SK-N-SH (cell line): ENCODE measurements at regions not wholly inside any gene's neighbourhood (a gene's known extent, or its start where the extent isn't known, plus 50 kb on each side); places are given as distances from the start of the nearest gene placed in this dataset.

Experiments
- CTCF ChIA-PET: fragments of 300-600, 350-600 bp; formaldehyde crosslinking; extraction: SDS; loops from one replicate; lab custom pipeline; 2021; lab: Yijun Ruan, JAX
- POLR2A ChIA-PET: fragments of 350-600 bp; sonication (Branson Sonifier 250); formaldehyde crosslinking; extraction: SDS; loops from one replicate; lab custom pipeline; 2020; ENCODE audit warnings: antibody characterized with exemption, inconsistent platforms; lab: Yijun Ruan, JAX
- DNase-seq: peaks from one replicate; pipeline ENCODE4 v3.0.0; 2012
- H2AFZ ChIP-seq: fragments of 200-600 bp; sonication (generic); 2 replicates; pipeline ENCODE4 v1.8.1; 2016; ENCODE audit warnings: antibody characterized with exemption, mild to moderate bottlenecking, low read depth
- H3F3A ChIP-seq: fragments of 200-600 bp; sonication (generic); replicated peaks from 2 replicates; pipeline ENCODE3; 2016; ENCODE audit warnings: antibody characterized with exemption, mild to moderate bottlenecking; ENCODE audit not compliant: insufficient read depth
- H3K27ac ChIP-seq, 2 experiments: fragments of 200-500 bp in 1 of 2; fragments of 200-600 bp in 1 of 2; sonication (Bioruptor generic) in 1 of 2; sonication (generic), shearing (Covaris generic) in 1 of 2; 2 replicates each; pipeline versions ENCODE4 v1.5.1 to v1.6.1; 2014 to 2016; ENCODE audit warnings: low read depth in 2 of 2, inconsistent platforms in 1 of 2, low read length in 1 of 2, mild to moderate bottlenecking in 1 of 2, mixed read lengths in 1 of 2
- H3K27me3 ChIP-seq: fragments of 200-600 bp; sonication (generic), shearing (Covaris generic); 2 replicates; pipeline ENCODE4 v1.6.1; 2016; ENCODE audit warnings: mixed run types; ENCODE audit not compliant: insufficient read depth
- H3K36me3 ChIP-seq, 2 experiments: fragments of 200-500 bp in 1 of 2; fragments of 200-600 bp in 1 of 2; sonication (Bioruptor generic) in 1 of 2; sonication (generic) in 1 of 2; replicated peaks in 1 of 2; 2 replicates each; pipeline versions ENCODE3 to v1.5.1; 2014 to 2016; ENCODE audit warnings: low read length in 1 of 2, mild to moderate bottlenecking in 1 of 2; ENCODE audit not compliant: insufficient read depth in 2 of 2, control insufficient read depth in 1 of 2
- H3K4me1 ChIP-seq, 2 experiments: fragments of 200-500 bp in 1 of 2; fragments of 200-600 bp in 1 of 2; sonication (Bioruptor generic) in 1 of 2; sonication (generic), shearing (Covaris generic) in 1 of 2; 2 replicates each; pipeline versions ENCODE4 v1.5.1 to v1.6.1; 2014 to 2016; ENCODE audit warnings: low read depth in 1 of 2, low read length in 1 of 2, mixed run types in 1 of 2; ENCODE audit not compliant: insufficient read depth in 2 of 2, control insufficient read depth in 1 of 2
- H3K4me2 ChIP-seq: fragments of 200-600 bp; sonication (generic), shearing (Covaris generic); 2 replicates; pipeline ENCODE4 v1.6.1; 2017; ENCODE audit warnings: mixed run types
- H3K4me3 ChIP-seq, 2 experiments: fragments of 200-500 bp in 1 of 2; fragments of 200-600 bp in 1 of 2; sonication (Bioruptor generic) in 1 of 2; sonication (generic), shearing (Covaris generic) in 1 of 2; 2 replicates each; pipeline versions ENCODE4 v1.5.1 to v1.8.1; 2014 to 2016; ENCODE audit warnings: low read depth in 2 of 2, inconsistent platforms in 1 of 2, low read length in 1 of 2, mild to moderate bottlenecking in 1 of 2, mixed read lengths in 1 of 2, moderate library complexity in 1 of 2
- H3K79me2 ChIP-seq: fragments of 200-600 bp; sonication (generic); 2 replicates; pipeline ENCODE4 v1.8.1; 2017; ENCODE audit warnings: mild to moderate bottlenecking; ENCODE audit not compliant: insufficient read depth
- H3K9ac ChIP-seq: fragments of 200-600 bp; sonication (generic); 2 replicates; pipeline ENCODE4 v1.6.1; 2017; ENCODE audit warnings: mixed run types
- H3K9me2 ChIP-seq: fragments of 200-600 bp; sonication (generic); 2 replicates; pipeline ENCODE4 v1.6.1; 2017; ENCODE audit warnings: mixed run types
- H3K9me3 ChIP-seq: fragments of 200-600 bp; sonication (generic); 2 replicates; pipeline ENCODE4 v1.6.1; 2017; ENCODE audit warnings: mixed run types, mild to moderate bottlenecking, moderate library complexity
- H4K20me1 ChIP-seq: fragments of 200-600 bp; sonication (generic); 2 replicates; pipeline ENCODE4 v1.6.1; 2017; ENCODE audit warnings: mild to moderate bottlenecking, mixed run types; ENCODE audit not compliant: insufficient read depth
- CHD2 ChIP-seq: fragments of 150-350 bp; IDR thresholded peaks from 2 replicates; pipeline ENCODE4 v1.6.1; 2018; ENCODE audit warnings: low read length; ENCODE audit not compliant: partially characterized antibody
- ELF1 ChIP-seq: IDR thresholded peaks from 2 replicates; pipeline ENCODE4 v1.4.0; 2012
- EZH2phosphoT487 ChIP-seq: fragments of 200-600 bp; sonication (generic); IDR thresholded peaks from 2 replicates; pipeline ENCODE4 v1.6.1; 2017; ENCODE audit warnings: low read depth, mixed run types, mild to moderate bottlenecking, antibody characterized with exemption, moderate library complexity, borderline replicate concordance
- FOXJ3 ChIP-seq: sonication (generic); formaldehyde crosslinking; IDR thresholded peaks from 2 replicates; pipeline ENCODE4 v1.5.1; 2020; ENCODE audit warnings: mild to moderate bottlenecking, missing genetic modification reagents
- FOXM1 ChIP-seq: IDR thresholded peaks from 2 replicates; pipeline ENCODE4 v1.4.0; 2012; ENCODE audit warnings: low read depth, mild to moderate bottlenecking
- GATA2 ChIP-seq: sonication (generic); formaldehyde crosslinking; IDR thresholded peaks from 2 replicates; pipeline ENCODE4 v1.5.0; 2020; ENCODE audit warnings: mild to moderate bottlenecking, missing genetic modification reagents
- IRF3 ChIP-seq: fragments of 150-350 bp; IDR thresholded peaks from 2 replicates; pipeline ENCODE4 v1.6.1; 2016; ENCODE audit warnings: mild to moderate bottlenecking, low read depth, low read length
- MAX ChIP-seq: IDR thresholded peaks from 2 replicates; pipeline ENCODE4 v1.4.0; 2012; ENCODE audit warnings: low read depth
- MEF2A ChIP-seq: IDR thresholded peaks from 2 replicates; pipeline ENCODE4 v1.4.0; 2012; ENCODE audit warnings: low read depth, borderline replicate concordance
- NRF1 ChIP-seq: IDR thresholded peaks from 2 replicates; pipeline ENCODE4 v1.6.1; 2012; ENCODE audit warnings: low read depth, mild to moderate bottlenecking, low read length
- PBX3 ChIP-seq: IDR thresholded peaks from 2 replicates; pipeline ENCODE4; 2012
- POLR2AphosphoS5 ChIP-seq: IDR thresholded peaks from 2 replicates; pipeline ENCODE4 v1.6.1; 2012; ENCODE audit warnings: low read depth, low read length
- RAD21 ChIP-seq: IDR thresholded peaks from 2 replicates; pipeline ENCODE4 v1.6.1; 2012; ENCODE audit warnings: mild to moderate bottlenecking, low read length
- RCOR1 ChIP-seq: fragments of 150-350 bp; IDR thresholded peaks from 2 replicates; pipeline ENCODE4 v1.6.1; 2017; ENCODE audit warnings: antibody characterized with exemption, low read length
- REST ChIP-seq: IDR thresholded peaks from 2 replicates; pipeline ENCODE4 v1.6.1; 2012; ENCODE audit warnings: mild to moderate bottlenecking, low read depth, low read length, moderate library complexity
- RFX5 ChIP-seq: IDR thresholded peaks from 2 replicates; pipeline ENCODE4 v1.6.1; 2012; ENCODE audit warnings: mild to moderate bottlenecking, improper control_type of control experiment, low read length
- SIN3A ChIP-seq: IDR thresholded peaks from 2 replicates; pipeline ENCODE4 v1.6.1; 2012; ENCODE audit warnings: low read depth, mild to moderate bottlenecking, low read length, moderate library complexity, borderline replicate concordance
- SMC3 ChIP-seq: IDR thresholded peaks from 2 replicates; pipeline ENCODE4 v1.6.1; 2012; ENCODE audit warnings: low read depth, low read length, improper control_type of control experiment
- TAF1 ChIP-seq: IDR thresholded peaks from 2 replicates; pipeline ENCODE4 v1.6.1; 2012; ENCODE audit warnings: low read depth, mild to moderate bottlenecking, low read length, moderate library complexity, borderline replicate concordance
- USF2 ChIP-seq: fragments of 150-350 bp; IDR thresholded peaks from 2 replicates; pipeline ENCODE4 v1.6.1; 2017; ENCODE audit warnings: antibody characterized with exemption, low read length, low read depth, borderline replicate concordance
- WGBS: methylation state at CpG from one replicate; pipeline ENCODE4 v1.1.6; 2017; ENCODE audit warnings: low lambda C conversion rate; 5-methylcytosine and 5-hydroxymethylcytosine counted together

- no peaks in the 10 kb centered on the region for H3K9me2 ChIP-seq
- TF ChIP-seq FOXJ3 (CRISPR knock-in tag) (no peak), IRF3 (no peak), ELF1 (no peak), NRF1 (no peak), SIN3A (no peak), EZH2phosphoT487 (no peak), RFX5 (no peak), MEF2A (no peak), SMC3 (no peak), RAD21 (no peak), REST (no peak), GATA2 (CRISPR knock-in tag) (no peak), PBX3 (no peak), FOXM1 (no peak), MAX (no peak), POLR2AphosphoS5 (no peak), CHD2 (no peak), USF2 (no peak), RCOR1 (no peak), TAF1 (no peak)
- H3K27ac ChIP-seq = no peak overlapping the region
- H4K20me1 ChIP-seq = no peaks in the 10 kb centered on the region
- no peak overlapping the region for H2AFZ ChIP-seq
- H3K27me3 ChIP-seq = no peaks in the 10 kb centered on the region
- no peak overlapping the region for H3K9ac ChIP-seq
- no peaks in the 10 kb centered on the region for H3K79me2 ChIP-seq
- H3F3A ChIP-seq = no peaks in the 10 kb centered on the region
- no peak overlapping the region for H3K4me3 ChIP-seq
- 0% methylated on average over 1 of the region's 1 CpG for WGBS
- no peaks in the 10 kb centered on the region for H3K9me3 ChIP-seq
- H3K36me3 ChIP-seq = no peaks in the 10 kb centered on the region
- no peak for DNase-seq
- no peak overlapping the region for H3K4me2 ChIP-seq
- ChIA-PET CTCF (no interaction called here), POLR2A (no interaction called here)
- no peaks in the 10 kb centered on the region for H3K4me1 ChIP-seq
Observed at GRCh38 chr6:117206522-117206921, 58.8 kb upstream of the VGLL2 start.
